Activated CD4-positive, alpha-beta T cell treated with anti-CD3 and anti-CD28 coated beads, Interleukin-2, amount 50 U/mL, for 4 hours (primary cell): ENCODE measurements at regions not wholly inside any gene's neighbourhood (a gene's known extent, or its start where the extent isn't known, plus 50 kb on each side); places are given as distances from the start of the nearest gene placed in this dataset.
"Not testable (repeated sequence)": the region's sequence is repeated elsewhere in the genome, so short reads cannot be mapped to it uniquely, and the experiment has no call there.

Experiments
- DNase-seq, 2 experiments: peaks; one replicate each; pipeline ENCODE4 v3.0.0-alpha.2; 2020

DNA sequence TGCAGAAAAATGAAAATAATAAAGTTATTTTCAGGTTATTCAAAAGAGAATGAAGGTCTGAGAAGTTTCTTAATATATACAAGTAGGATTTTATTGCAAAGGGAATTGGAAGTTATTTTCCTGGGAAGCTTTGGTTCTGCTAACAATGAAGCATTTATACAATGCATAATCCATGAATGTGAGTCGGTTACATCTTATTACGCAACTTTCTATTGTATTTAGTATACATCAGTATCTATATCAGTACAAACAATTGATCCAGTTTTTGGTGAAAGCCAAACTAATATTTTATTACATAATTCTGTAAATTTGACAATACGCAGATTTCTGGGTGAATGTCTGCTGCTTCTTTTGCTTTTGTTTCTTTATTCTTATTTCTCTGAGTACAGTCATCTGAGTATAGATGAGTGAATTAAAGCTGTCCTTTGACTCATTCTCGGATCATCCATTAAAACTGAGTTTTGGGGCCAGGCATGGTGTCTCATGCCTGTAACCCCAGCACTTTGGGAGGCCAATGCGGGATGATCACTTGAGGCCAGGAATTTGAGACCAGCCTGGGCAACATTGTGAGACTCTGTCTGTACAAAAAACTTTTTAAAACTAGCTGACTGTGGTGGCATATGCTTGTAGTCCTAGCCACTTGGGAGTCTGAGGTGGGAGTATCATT, 108.5 kb downstream of the SOCS6 start:
- no peak for DNase-seq

DNA sequence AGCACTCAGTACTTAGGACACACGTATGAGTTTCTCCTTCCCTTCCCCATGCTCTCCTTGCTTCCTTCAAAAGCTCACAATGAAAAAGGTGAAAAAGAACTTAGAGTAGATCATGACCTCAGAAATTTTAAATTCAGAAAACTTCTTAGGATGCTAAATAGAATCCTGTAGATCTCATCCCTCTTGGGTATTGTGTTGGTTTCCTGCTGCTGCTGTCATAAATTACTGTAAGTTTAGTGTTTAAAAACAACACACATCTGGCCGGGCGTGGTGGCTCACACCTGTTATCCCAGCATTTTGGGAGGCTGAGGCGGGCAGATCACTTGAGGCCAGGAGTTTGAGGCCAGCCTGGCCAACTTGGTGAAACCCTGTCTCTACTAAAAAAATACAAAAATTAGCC, 106.9 kb downstream of the SOCS6 start:
- DNase-seq = not testable (repeated sequence)

DNA sequence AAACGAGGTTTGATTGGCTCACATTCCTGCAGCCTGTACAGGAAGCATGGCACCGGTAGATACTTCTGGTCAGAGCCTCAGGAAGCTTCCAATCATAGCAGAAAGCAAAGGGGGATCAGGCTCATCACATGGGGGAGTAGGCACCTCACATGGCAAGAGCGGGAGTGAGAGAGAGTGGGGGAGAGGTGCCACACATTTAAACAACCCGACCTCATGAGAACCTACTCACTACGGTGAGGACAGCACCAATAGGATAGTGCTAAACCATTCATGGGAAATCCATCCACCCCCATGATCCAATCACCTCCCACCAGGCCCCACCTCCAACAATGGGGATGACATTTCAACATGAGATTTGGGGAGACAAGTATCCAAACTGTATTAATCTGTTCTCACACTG, 105.8 kb downstream of the SOCS6 start:
- DNase-seq = no peak

DNA sequence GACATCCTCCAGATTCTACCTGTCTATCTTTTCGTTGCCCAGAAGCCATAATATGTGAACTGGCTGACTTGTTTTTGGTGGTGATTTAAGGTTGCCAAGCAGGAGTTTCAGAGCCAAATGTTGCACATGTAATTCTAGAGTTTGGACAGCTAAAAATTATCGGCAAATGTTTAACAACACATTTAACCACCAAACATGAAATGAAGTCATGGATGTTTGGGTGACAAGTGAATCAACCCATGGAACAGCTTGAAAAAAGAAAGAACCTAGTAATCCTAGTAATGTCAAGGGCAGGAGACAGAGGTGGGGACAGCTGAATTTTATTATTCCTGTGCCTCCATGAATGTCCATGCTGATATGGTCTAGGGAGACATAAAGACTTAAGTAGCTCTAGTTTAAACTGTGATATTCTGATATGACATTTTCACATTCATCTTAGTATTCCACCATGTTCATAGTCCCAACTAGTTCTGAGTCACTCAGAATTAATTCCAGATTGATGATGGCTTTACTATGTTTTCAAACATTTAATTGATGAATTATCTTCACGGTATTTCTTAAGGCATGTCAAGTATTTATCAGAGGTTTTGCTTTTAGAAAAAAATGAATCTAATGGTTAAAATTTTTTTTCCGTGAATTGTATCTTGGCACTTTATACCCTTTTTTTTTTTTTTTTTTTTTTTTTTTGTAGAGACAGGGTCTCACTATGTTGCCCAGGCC, 101.7 kb downstream of the SOCS6 start:
- DNase-seq = no peak

DNA sequence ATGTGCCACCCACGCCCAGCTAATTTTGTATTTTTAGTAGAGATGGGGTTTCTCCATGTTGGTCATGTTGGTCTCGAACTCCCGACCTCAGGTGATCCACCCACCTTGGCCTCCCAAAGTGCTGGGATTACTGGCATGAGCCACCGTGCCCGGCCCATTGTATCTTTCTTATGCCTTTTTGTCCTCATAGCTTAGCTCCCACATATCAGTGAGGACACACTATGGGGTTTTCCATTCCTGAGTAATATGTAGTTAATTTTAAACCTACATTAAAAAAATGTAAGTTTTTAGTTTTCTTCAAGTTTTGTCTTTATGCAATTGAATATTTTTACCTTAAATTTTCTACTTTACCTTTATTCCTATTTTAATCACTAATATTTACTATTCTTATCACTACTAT, 100.2 kb downstream of the SOCS6 start:
- not testable (repeated sequence) for DNase-seq

DNA sequence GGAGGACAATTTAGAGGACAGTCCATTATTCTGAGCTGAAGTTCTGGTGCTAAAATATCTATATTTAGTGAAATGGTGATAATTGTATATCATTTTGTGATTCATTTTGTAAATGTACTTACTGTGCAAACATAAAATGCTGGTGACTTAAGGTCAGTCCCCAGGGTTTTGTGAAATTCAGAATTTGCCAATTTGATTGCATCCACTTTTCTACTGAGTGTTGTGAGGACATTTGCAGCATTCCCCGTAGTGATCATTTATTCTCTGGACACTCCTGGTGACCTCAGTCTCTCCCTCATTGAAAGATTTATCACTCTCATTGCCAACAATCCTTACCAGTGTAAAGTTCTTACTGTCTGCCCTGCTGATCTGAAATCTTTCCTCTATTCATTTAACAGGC, 98.2 kb downstream of the SOCS6 start:
- no peak for DNase-seq

DNA sequence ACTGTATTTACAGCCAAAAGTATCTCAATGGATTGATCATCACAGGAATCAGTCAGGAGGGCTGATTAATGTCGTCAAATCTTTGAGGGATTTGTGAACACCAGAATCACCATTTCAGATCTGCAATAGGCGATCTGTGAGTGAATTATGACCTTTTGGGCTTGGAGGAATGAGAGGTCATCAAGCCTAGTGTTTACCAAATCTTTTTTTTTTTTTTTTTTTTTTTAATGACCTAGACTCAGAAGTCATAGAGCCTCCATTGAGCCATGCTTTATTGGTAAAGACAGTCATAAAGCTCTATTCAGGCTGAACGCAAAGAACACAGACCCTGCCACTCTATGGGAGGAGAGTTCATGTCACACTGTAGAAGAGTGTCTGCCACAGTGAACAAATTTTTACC, 97.7 kb downstream of the SOCS6 start:
- DNase-seq = no peak

DNA sequence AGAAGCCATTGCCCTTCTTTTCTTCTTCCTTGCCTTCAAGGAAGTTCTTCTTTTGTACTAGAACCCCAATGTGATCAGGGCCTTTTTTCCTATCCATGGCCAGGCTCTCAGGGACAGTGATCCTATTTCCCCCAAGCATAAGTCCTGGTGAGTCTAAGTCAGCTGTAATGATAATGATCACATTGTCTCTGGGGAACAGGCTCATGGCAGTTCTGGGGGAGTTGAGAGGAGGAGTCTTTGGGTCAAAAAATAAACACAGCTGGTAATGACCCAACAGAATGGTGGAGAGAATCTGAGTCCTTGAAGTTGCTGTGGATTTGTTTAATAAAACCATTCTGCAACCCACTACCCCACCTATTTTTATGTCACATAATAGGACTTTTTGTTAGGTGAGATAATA, 96.6 kb downstream of the SOCS6 start:
- no peak for DNase-seq

DNA sequence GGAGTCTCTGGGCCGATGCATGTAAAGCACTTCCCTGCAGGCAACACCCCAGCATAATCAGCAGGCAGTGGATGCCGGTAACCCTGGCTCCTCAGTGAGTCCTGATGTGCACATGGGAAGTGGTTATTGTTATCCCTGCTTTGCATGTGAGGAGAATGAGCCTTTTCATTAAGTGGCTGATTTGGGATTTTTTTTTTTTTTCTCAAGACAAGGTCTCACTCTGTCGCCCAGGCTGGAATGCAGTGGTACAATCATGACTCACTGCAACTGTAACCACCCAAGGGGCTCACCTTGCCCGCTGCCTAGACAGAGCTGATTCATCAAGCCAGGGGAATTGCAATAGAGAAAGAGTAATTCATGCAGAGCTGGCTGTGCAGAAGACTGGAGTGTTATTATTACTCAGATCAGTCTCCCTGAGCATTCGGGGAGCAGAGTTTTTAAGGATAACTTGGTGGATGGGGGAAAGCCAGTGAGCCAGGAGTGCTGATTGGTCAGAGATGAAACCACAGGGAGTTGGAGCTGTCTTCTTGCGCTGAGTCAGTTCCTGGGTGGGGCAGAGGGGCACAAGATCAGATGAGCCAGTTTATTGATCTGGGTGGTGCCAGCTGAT, 95.4 kb downstream of the SOCS6 start:
- no peak for DNase-seq

DNA sequence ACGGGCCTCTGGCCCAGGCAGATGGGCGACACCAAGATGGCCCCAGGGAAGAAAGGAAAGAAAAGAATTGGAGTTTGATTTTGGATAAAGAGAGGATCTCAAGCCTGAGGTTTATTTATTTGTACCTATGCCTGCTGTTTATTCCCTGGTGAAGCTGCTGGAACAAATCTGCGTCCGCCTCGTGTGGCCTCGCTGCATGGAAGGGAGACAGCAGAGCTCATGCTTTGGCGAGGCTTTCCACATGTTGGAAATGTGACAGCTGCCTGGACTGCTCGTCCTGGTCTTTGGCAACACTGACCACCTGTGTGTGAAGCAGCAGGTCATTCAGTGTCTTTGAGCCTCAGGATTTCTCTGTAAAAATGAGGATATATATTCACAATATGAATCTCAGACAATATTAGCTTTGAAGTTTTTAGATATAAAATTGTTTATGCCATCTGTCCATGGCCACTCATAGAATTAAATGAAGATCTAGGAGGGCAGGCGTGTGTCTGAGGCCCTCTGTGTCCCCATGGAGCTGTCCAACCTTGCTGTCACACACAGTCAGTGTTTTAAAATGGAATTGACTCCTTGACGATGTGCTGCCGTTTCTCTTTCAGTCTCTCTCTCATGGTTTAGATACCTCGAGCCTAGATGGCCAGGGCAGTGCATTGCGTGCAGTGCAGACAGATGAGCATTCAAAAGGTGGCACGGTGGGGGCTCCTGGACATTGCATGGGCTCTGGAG, 94.3 kb downstream of the SOCS6 start:
- no peak for DNase-seq

DNA sequence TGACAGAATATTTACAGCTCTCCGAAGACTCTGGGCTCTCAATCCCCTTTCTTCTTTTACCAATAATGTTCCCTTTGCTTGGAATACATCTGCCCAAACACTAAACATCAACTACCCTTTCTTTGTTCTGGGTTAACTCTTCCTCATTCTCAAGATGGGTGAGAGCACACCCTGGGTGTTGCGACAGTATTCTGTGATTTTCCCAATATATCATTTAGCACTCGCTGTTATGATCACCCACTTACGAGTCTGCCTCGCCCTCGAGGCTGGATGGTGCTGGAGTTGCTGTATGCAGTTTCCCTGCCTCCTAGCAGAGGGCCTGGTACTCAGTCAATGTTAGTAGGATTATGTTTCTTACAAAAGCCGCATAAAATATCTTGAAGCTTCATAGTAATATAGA, 93.2 kb downstream of the SOCS6 start:
- DNase-seq = no peak

DNA sequence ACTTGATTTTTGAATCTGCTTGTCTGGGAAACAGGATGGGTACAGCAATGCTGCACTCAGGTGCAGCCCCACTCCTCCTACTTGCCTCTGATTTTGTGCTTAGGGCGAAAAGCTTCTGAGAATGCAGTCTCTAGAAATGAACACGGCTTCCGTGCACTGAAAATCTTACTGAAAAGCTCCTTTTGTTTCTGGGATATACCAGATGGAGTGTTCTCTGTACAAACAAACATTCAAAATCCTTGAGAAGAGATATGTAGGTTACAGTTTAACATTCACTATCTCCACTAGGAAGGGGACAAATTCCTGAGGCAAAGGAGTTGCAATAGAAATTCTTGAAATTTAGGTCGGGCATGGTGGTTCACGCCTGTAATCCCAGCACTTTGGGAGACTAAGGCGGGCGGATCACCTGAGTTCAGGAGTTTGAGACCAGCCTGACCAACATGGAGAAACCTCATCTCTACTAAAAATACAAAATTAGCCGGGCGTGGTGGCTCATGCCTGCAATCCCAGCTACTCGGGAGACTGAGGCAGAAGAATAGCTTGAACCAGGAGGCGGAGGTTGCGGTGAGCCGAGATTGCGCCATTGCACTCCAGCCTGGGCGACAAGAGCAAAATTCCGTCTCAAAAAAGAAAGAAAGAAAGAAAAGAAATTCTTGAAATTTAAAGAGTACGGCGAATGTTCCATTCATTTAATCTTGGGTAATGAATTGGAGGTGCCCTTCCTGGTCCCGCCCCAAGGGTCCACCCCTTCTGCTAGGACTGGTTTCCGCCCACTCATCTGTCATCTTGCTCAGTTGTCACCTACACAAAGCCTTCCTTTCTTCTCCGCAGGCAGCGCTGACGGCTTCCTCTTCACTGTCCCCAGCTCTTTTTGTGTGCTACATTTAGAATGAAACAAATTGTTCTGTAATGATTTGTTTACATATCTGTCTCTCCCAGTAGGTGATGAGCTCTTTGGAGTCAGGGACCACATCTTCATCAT, 92.4 kb downstream of the SOCS6 start:
- DNase-seq = no peak
